NT2/D1 (cell line): ENCODE measurements at regions not wholly inside any gene's neighbourhood (a gene's known extent, or its start where the extent isn't known, plus 50 kb on each side); places are given as distances from the start of the nearest gene placed in this dataset.

Source experiments
- DNase-seq: peaks from one replicate; pipeline ENCODE4 v3.0.0-alpha.2; 2011; ENCODE audit warnings: low read depth, low spot score
- H3K27me3 ChIP-seq: 2 replicates; pipeline ENCODE4 v1.6.0; 2011; ENCODE audit warnings: mild to moderate bottlenecking; ENCODE audit not compliant: insufficient read length, insufficient read depth
- H3K36me3 ChIP-seq: 2 replicates; pipeline ENCODE4 v1.6.1; 2011; ENCODE audit warnings: mild to moderate bottlenecking, low read length, mixed read lengths; ENCODE audit not compliant: insufficient read depth, insufficient read length
- H3K4me1 ChIP-seq: 2 replicates; pipeline ENCODE4 v1.5.1; 2011; ENCODE audit not compliant: insufficient read depth, insufficient read length
- H3K4me3 ChIP-seq: 2 replicates; pipeline ENCODE4 v1.5.1; 2011; ENCODE audit warnings: low read depth; ENCODE audit not compliant: insufficient read length
- H3K9ac ChIP-seq: 2 replicates; pipeline ENCODE4 v1.6.0; 2011; ENCODE audit warnings: low read depth; ENCODE audit not compliant: insufficient read length
- H3K9me3 ChIP-seq: 2 replicates; pipeline ENCODE4 v1.5.1; 2011; ENCODE audit warnings: mild to moderate bottlenecking, low read length; ENCODE audit not compliant: insufficient read depth
- SUZ12 ChIP-seq: IDR thresholded peaks from 2 replicates; pipeline ENCODE4 v1.6.1; 2011; ENCODE audit not compliant: insufficient read length, insufficient read depth; ENCODE audit errors: extremely low read depth
- YY1 ChIP-seq: IDR thresholded peaks from 2 replicates; pipeline ENCODE4 v1.6.1; 2011; ENCODE audit not compliant: insufficient read length, insufficient read depth
- ZNF274 ChIP-seq: IDR thresholded peaks from 2 replicates; pipeline ENCODE4 v1.6.1; 2011; ENCODE audit warnings: mild to moderate bottlenecking, low read depth, low read length

GRCh38 chr6:166815629-166816028 is 140.7 kb downstream of the RNASET2 start:
- no peak for DNase-seq
- TF ChIP-seq ZNF274 (no peak), SUZ12 (no peak), YY1 (no peak)
- H3K27me3 ChIP-seq, result no peaks in the 10 kb centered on the region
- no peaks in the 10 kb centered on the region for H3K9me3 ChIP-seq
- H3K4me3 ChIP-seq, result no peak overlapping the region
- no peaks in the 10 kb centered on the region for H3K36me3 ChIP-seq
- no peak overlapping the region for H3K9ac ChIP-seq
- H3K4me1 ChIP-seq, result no peaks in the 10 kb centered on the region

DNA sequence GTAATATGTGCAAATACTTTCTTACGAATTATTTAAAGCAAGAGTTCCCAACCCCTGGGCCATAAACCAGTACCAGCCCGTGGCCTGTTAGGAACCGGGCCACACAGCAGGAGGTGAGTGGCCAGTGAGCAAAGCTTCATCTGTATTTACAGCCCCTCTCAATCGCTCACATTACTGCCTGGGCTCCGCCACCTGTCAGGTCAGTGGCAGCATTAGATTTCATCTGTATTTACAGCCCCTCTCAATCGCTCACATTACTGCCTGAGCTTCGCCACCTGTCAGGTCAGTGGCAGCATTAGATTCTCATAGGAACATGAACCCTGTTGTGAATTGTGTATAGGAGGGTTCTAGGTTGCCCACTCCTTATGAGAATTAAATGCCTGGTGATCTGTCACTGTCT is 142.0 kb downstream of the RNASET2 start:
- TF ChIP-seq YY1 (no peak), ZNF274 (no peak), SUZ12 (no peak)
- H3K4me3 ChIP-seq, result no peak overlapping the region

GRCh38 chr6:166813461-166813860 is 142.9 kb downstream of the RNASET2 start:
- no peak for DNase-seq
- H3K9ac ChIP-seq, result no peak overlapping the region
- H3K4me1 ChIP-seq, result no peaks in the 10 kb centered on the region
- no peak overlapping the region for H3K4me3 ChIP-seq
- no peaks in the 10 kb centered on the region for H3K9me3 ChIP-seq
- no peaks in the 10 kb centered on the region for H3K27me3 ChIP-seq
- TF ChIP-seq SUZ12, result no peak
- no peak for TF ChIP-seq ZNF274
- no peak for TF ChIP-seq YY1
- no peaks in the 10 kb centered on the region for H3K36me3 ChIP-seq

More for the DNA sequence above, 142.0 kb downstream of the RNASET2 start:
- H3K9ac ChIP-seq, result no peak overlapping the region
- no peaks in the 10 kb centered on the region for H3K4me1 ChIP-seq
- H3K36me3 ChIP-seq, result no peaks in the 10 kb centered on the region
- no peak for DNase-seq
- no peaks in the 10 kb centered on the region for H3K27me3 ChIP-seq
- no peaks in the 10 kb centered on the region for H3K9me3 ChIP-seq

DNA sequence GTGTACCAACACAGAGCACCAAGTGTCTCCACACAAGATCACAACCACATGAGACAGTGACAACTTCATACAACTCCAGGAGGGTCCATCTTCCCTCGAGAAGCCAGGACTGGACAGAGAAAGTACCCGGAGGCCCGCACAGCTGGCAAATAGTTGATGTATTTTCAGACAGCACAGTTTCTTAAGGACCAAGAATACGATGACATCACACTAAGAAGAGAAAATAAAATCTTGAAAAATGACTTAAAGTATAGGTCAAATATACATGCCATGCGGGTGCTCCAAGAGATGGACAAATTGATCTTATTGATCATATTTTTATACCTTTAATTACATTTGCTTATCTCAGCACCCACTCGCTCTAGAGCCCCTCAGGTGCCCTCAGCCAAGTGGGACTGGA is 145.5 kb downstream of the RNASET2 start:
- no peaks in the 10 kb centered on the region for H3K27me3 ChIP-seq
- H3K9me3 ChIP-seq, result peaks cover 16% of the 10 kb centered on the region
- no peak overlapping the region for H3K9ac ChIP-seq
- no peak overlapping the region for H3K4me3 ChIP-seq
- H3K36me3 ChIP-seq, result no peaks in the 10 kb centered on the region
- no peak for DNase-seq
- TF ChIP-seq ZNF274, result no peak
- TF ChIP-seq YY1, result no peak
- no peak for TF ChIP-seq SUZ12
- no peaks in the 10 kb centered on the region for H3K4me1 ChIP-seq

- H3K27me3 ChIP-seq, result no peaks in the 10 kb centered on the region
- no peak overlapping the region for H3K4me3 ChIP-seq
- H3K36me3 ChIP-seq, result no peaks in the 10 kb centered on the region
- H3K9me3 ChIP-seq, result peaks cover 25% of the 10 kb centered on the region
- TF ChIP-seq SUZ12, result no peak
- no peak for TF ChIP-seq ZNF274
- DNase-seq, result no peak
- no peak overlapping the region for H3K9ac ChIP-seq
- H3K4me1 ChIP-seq, result no peaks in the 10 kb centered on the region
Measured at GRCh38 chr6:166809721-166810120, 146.6 kb downstream of the RNASET2 start.

GRCh38 chr6:166806962-166807757 is 149.2 kb downstream of the RNASET2 start:
- DNase-seq, result no peak
- Histone ChIP-seq H3K4me1 (no peaks in the 10 kb centered on the region), H3K27me3 (no peaks in the 10 kb centered on the region), H3K36me3 (no peaks in the 10 kb centered on the region), H3K9me3 (peaks cover 25% of the 10 kb centered on the region), H3K4me3 (no peak overlapping the region), H3K9ac (no peak overlapping the region)
- TF ChIP-seq ZNF274 (no peak), YY1 (no peak), SUZ12 (no peak)

DNA sequence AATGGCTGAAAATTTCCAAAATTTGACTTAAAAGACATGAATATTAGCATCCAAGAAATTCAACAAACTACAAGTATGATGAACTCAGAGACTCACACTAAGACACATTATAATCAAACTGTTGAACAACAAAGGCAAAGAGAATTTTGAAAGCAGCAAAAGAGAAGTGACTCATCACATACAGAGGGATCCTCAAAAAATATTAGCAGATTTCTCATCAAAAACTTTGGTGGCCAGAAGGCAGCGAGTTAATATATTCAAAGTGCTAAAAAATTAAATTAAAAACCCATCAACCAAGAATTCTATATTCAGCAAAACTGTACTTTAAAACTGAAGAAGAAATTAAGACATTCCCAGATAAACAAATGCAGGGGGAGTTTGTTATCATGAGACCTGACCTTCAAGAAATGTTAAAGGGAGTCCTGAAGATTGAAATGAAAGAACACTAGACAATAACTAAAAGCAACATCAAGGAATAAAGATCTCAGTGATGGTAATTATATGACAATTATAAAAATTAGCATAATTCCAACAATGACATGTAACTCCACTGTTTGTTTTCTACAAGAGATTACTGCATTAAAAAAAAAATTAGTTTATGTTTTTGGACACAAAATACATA is 150.0 kb downstream of the RNASET2 start:
- Histone ChIP-seq H3K9me3 (peaks cover 25% of the 10 kb centered on the region), H3K9ac (no peak overlapping the region), H3K4me1 (no peaks in the 10 kb centered on the region), H3K36me3 (no peaks in the 10 kb centered on the region), H3K27me3 (no peaks in the 10 kb centered on the region), H3K4me3 (no peak overlapping the region)
- no peak for DNase-seq
- TF ChIP-seq SUZ12 (no peak), YY1 (no peak), ZNF274 (no peak)
